Neural cell (in vitro differentiated cells): ENCODE measurements at regions not wholly inside any gene's neighbourhood (a gene's known extent, or its start where the extent isn't known, plus 50 kb on each side); places are given as distances from the start of the nearest gene placed in this dataset.

Experiments used
- H2AFZ ChIP-seq: fragments of 200-600, 300-800 bp; sonication (generic), shearing (Covaris generic); 2 replicates; pipeline ENCODE4 v1.6.0; 2014; ENCODE audit warnings: low read depth, mild to moderate bottlenecking, antibody characterized with exemption, low read length, moderate library complexity
- H3F3A ChIP-seq: fragments of 200-600 bp; shearing (Covaris generic); 2 replicates; pipeline ENCODE4 v1.6.1; 2016; ENCODE audit warnings: mild to moderate bottlenecking, moderate library complexity, mixed read lengths, antibody characterized with exemption, low read length; ENCODE audit not compliant: insufficient read depth, poor library complexity, severe bottlenecking
- H3K27ac ChIP-seq: fragments of 200-600, 300-800 bp; sonication (generic), shearing (Covaris generic); 2 replicates; pipeline ENCODE4 v1.5.1; 2014; ENCODE audit warnings: mild to moderate bottlenecking, low read length, moderate library complexity
- H3K27me3 ChIP-seq: fragments of 300-800, 200-600 bp; sonication (generic), shearing (Covaris generic); 2 replicates; pipeline ENCODE4 v1.6.0; 2014; ENCODE audit warnings: mild to moderate bottlenecking, low read depth, low read length, moderate library complexity; ENCODE audit not compliant: insufficient read depth
- H3K36me3 ChIP-seq: fragments of 300-800, 200-600 bp; sonication (generic), shearing (Covaris generic); 2 replicates; pipeline ENCODE4 v1.5.1; 2014; ENCODE audit warnings: mild to moderate bottlenecking, antibody characterized with exemption, low read length, moderate library complexity; ENCODE audit not compliant: insufficient read depth
- H3K4me2 ChIP-seq: fragments of 300-800, 200-600 bp; sonication (generic), shearing (Covaris generic); 2 replicates; pipeline ENCODE4 v1.6.0; 2014; ENCODE audit warnings: mild to moderate bottlenecking, low read length
- H3K4me3 ChIP-seq: fragments of 300-800, 200-600 bp; sonication (generic), shearing (Covaris generic); 2 replicates; pipeline ENCODE4 v1.5.1; 2014; ENCODE audit warnings: mild to moderate bottlenecking, low read length, moderate library complexity
- H3K79me2 ChIP-seq: fragments of 200-600 bp; shearing (Covaris generic); replicated peaks from 2 replicates; pipeline ENCODE4 v1.6.0; 2014; ENCODE audit warnings: mild to moderate bottlenecking, low read length, moderate library complexity; ENCODE audit not compliant: insufficient read depth
- H3K9ac ChIP-seq: fragments of 300-800, 200-600 bp; sonication (generic), shearing (Covaris generic); 2 replicates; pipeline ENCODE4 v1.6.1; 2016; ENCODE audit warnings: mild to moderate bottlenecking, low read length, mixed read lengths
- H3K9me2 ChIP-seq: fragments of 200-600 bp; shearing (Covaris generic); 2 replicates; pipeline ENCODE4 v1.6.1; 2016; ENCODE audit warnings: mild to moderate bottlenecking, low read length, mixed read lengths; ENCODE audit not compliant: insufficient read depth
- H3K9me3 ChIP-seq: fragments of 200-600, 300-800 bp; sonication (generic), shearing (Covaris generic); 2 replicates; pipeline ENCODE4 v1.6.1; 2016; ENCODE audit warnings: mild to moderate bottlenecking, mixed run types, low read length, moderate library complexity, mixed read lengths
- H4K20me1 ChIP-seq: fragments of 200-600 bp; shearing (Covaris generic); 2 replicates; pipeline ENCODE4 v1.6.1; 2016; ENCODE audit warnings: mild to moderate bottlenecking, mixed run types; ENCODE audit not compliant: insufficient read depth
- CTCF ChIP-seq: fragments of 450-650 bp; IDR thresholded peaks from 2 replicates; pipeline ENCODE4 v1.5.1; 2014; ENCODE audit warnings: antibody characterized with exemption, mild to moderate bottlenecking, moderate library complexity; ENCODE audit not compliant: poor library complexity, severe bottlenecking
- EP300 ChIP-seq: fragments of 450-650 bp; conservative IDR thresholded peaks from 2 replicates; pipeline ENCODE4 v1.6.1; 2014; ENCODE audit warnings: antibody characterized with exemption, mild to moderate bottlenecking, moderate library complexity; ENCODE audit not compliant: poor library complexity, severe bottlenecking
- EZH2 ChIP-seq: fragments of 200-600, 300-800 bp; shearing (Covaris generic), sonication (generic); IDR thresholded peaks from 2 replicates; pipeline ENCODE4 v1.6.1; 2014; ENCODE audit warnings: antibody characterized with exemption, low read length, borderline replicate concordance, mild to moderate bottlenecking; ENCODE audit not compliant: insufficient read depth, poor library complexity, severe bottlenecking
- MXI1 ChIP-seq: fragments of 450-650 bp; conservative IDR thresholded peaks from 2 replicates; pipeline ENCODE4 v1.6.1; 2014; ENCODE audit warnings: antibody characterized with exemption, mild to moderate bottlenecking; ENCODE audit not compliant: poor library complexity, severe bottlenecking
- POLR2AphosphoS5 ChIP-seq: IDR thresholded peaks from 2 replicates; pipeline ENCODE4 v1.6.1; 2012
- RAD21 ChIP-seq: fragments of 450-650 bp; conservative IDR thresholded peaks from 2 replicates; pipeline ENCODE4 v1.6.1; 2014; ENCODE audit warnings: antibody characterized with exemption, mild to moderate bottlenecking, moderate library complexity
- SMC3 ChIP-seq: fragments of 450-650 bp; conservative IDR thresholded peaks from 2 replicates; pipeline ENCODE4 v1.6.1; 2014; ENCODE audit warnings: antibody characterized with exemption, mild to moderate bottlenecking, moderate library complexity; ENCODE audit not compliant: poor library complexity
- TAF1 ChIP-seq: IDR thresholded peaks from 2 replicates; pipeline ENCODE4 v1.6.1; 2012; ENCODE audit warnings: low read depth
- TF ChIP-seq, protein P1 (sequence below): IDR thresholded peaks from 2 replicates; pipeline ENCODE4 v1.6.1; 2012; ENCODE audit warnings: borderline replicate concordance

- TF ChIP-seq POLR2AphosphoS5 (no peak), EZH2 (no peak), EP300 (no peak), MXI1 (no peak), RAD21 (no peak), TAF1 (no peak), CTCF (no peak), SMC3 (no peak)
- TF ChIP-seq, protein P1, sequence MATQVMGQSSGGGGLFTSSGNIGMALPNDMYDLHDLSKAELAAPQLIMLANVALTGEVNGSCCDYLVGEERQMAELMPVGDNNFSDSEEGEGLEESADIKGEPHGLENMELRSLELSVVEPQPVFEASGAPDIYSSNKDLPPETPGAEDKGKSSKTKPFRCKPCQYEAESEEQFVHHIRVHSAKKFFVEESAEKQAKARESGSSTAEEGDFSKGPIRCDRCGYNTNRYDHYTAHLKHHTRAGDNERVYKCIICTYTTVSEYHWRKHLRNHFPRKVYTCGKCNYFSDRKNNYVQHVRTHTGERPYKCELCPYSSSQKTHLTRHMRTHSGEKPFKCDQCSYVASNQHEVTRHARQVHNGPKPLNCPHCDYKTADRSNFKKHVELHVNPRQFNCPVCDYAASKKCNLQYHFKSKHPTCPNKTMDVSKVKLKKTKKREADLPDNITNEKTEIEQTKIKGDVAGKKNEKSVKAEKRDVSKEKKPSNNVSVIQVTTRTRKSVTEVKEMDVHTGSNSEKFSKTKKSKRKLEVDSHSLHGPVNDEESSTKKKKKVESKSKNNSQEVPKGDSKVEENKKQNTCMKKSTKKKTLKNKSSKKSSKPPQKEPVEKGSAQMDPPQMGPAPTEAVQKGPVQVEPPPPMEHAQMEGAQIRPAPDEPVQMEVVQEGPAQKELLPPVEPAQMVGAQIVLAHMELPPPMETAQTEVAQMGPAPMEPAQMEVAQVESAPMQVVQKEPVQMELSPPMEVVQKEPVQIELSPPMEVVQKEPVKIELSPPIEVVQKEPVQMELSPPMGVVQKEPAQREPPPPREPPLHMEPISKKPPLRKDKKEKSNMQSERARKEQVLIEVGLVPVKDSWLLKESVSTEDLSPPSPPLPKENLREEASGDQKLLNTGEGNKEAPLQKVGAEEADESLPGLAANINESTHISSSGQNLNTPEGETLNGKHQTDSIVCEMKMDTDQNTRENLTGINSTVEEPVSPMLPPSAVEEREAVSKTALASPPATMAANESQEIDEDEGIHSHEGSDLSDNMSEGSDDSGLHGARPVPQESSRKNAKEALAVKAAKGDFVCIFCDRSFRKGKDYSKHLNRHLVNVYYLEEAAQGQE, result no peak
- no peaks in the 10 kb centered on the region for H3K9me3 ChIP-seq
- no peaks in the 10 kb centered on the region for H3K79me2 ChIP-seq
- H4K20me1 ChIP-seq, result no peaks in the 10 kb centered on the region
- no peak overlapping the region for H3K9ac ChIP-seq
- no peak overlapping the region for H3K4me2 ChIP-seq
- H3K27ac ChIP-seq, result no peak overlapping the region
- H2AFZ ChIP-seq, result no peak overlapping the region
- H3F3A ChIP-seq, result no peaks in the 10 kb centered on the region
- H3K36me3 ChIP-seq, result no peaks in the 10 kb centered on the region
- no peaks in the 10 kb centered on the region for H3K27me3 ChIP-seq
- no peaks in the 10 kb centered on the region for H3K9me2 ChIP-seq
- H3K4me3 ChIP-seq, result no peak overlapping the region
These were observed 872.9 kb downstream of the TAF11L14 start for GRCh38 chr5:18507114-18507513.

GRCh38 chr5:18517641-18518380, 883.6 kb downstream of the TAF11L14 start:
- H3F3A ChIP-seq, result no peaks in the 10 kb centered on the region

More at GRCh38 chr5:18517641-18518380, 883.6 kb downstream of the TAF11L14 start:
- no peak overlapping the region for H3K27ac ChIP-seq
- no peak overlapping the region for H3K4me3 ChIP-seq
- H2AFZ ChIP-seq, result no peak overlapping the region
- no peaks in the 10 kb centered on the region for H3K36me3 ChIP-seq
- no peaks in the 10 kb centered on the region for H3K79me2 ChIP-seq
- H3K9me3 ChIP-seq, result no peaks in the 10 kb centered on the region
- TF ChIP-seq EZH2 (no peak), RAD21 (no peak), SMC3 (no peak), MXI1 (no peak), POLR2AphosphoS5 (no peak), EP300 (no peak), CTCF (no peak), TAF1 (no peak)
- TF ChIP-seq, protein P1, result no peak
- H3K9me2 ChIP-seq, result no peaks in the 10 kb centered on the region
- H3K27me3 ChIP-seq, result no peaks in the 10 kb centered on the region
- H3K9ac ChIP-seq, result no peak overlapping the region
- no peak overlapping the region for H3K4me2 ChIP-seq
- no peaks in the 10 kb centered on the region for H4K20me1 ChIP-seq
